Natural killer cell (primary cell): ENCODE measurements at regions not wholly inside any gene's neighbourhood (a gene's known extent, or its start where the extent isn't known, plus 50 kb on each side); places are given as distances from the start of the nearest gene placed in this dataset.

ENCODE experiments used
- ATAC-seq, 3 donors: fragments of 150-1000 bp in 2 of 3; fragments of 200-7000 bp in 1 of 3; cut with Tn5 transposase; 1 replicate in 1 of 3; 2 replicates in 2 of 3; pipeline ENCODE4 v1.10.0; 2021; ENCODE audit warnings: mild to moderate bottlenecking in 2 of 3, moderate library complexity in 2 of 3
- DNase-seq, 2 donors: peaks; one replicate each; pipeline versions ENCODE4 v3.0.0 to v3.0.0-alpha.2; 2013 to 2021; ENCODE audit warnings: mixed read lengths in 1 of 2
- H3K27ac ChIP-seq: one replicate; pipeline ENCODE4 v1.5.1; 2013; ENCODE audit warnings: mild to moderate bottlenecking, low read length
- H3K27me3 ChIP-seq: one replicate; pipeline ENCODE4 v1.6.1; 2013; ENCODE audit warnings: low read length; ENCODE audit not compliant: control insufficient read depth, insufficient read depth
- H3K36me3 ChIP-seq: one replicate; pipeline ENCODE4 v1.6.1; 2013; ENCODE audit warnings: low read length; ENCODE audit not compliant: control insufficient read depth, insufficient read depth
- H3K4me1 ChIP-seq: one replicate; pipeline ENCODE4 v1.6.1; 2013; ENCODE audit warnings: low read length; ENCODE audit not compliant: control insufficient read depth, insufficient read depth
- H3K4me3 ChIP-seq: one replicate; pipeline ENCODE4 v1.5.1; 2013; ENCODE audit warnings: low read length
- H3K9me3 ChIP-seq: one replicate; pipeline ENCODE4 v1.6.1; 2013; ENCODE audit warnings: low read length; ENCODE audit not compliant: control insufficient read depth, insufficient read depth
- H3K27ac Mint-ChIP-seq, 2 donors: one replicate each; pipeline ENCODE4 v1.8.0; 2022; ENCODE audit warnings: mild to moderate bottlenecking in 2 of 2, mixed read lengths in 2 of 2, moderate library complexity in 1 of 2
- H3K27me3 Mint-ChIP-seq, 2 donors: one replicate each; pipeline ENCODE4 v1.8.0; 2022; ENCODE audit warnings: low read depth in 2 of 2, mixed read lengths in 2 of 2
- H3K36me3 Mint-ChIP-seq: one replicate; pipeline ENCODE4 v1.8.0; 2022; ENCODE audit warnings: mixed read lengths
- H3K4me1 Mint-ChIP-seq, 2 donors: one replicate each; pipeline ENCODE4 v1.8.0; 2022; ENCODE audit warnings: mixed read lengths in 2 of 2
- H3K4me3 Mint-ChIP-seq: one replicate; pipeline ENCODE4 v1.8.0; 2022; ENCODE audit warnings: mild to moderate bottlenecking, moderate library complexity, mixed read lengths
- H3K9me3 Mint-ChIP-seq, 2 donors: one replicate each; pipeline ENCODE4 v1.8.0; 2022; ENCODE audit warnings: mixed read lengths in 2 of 2
- CTCF ChIP-seq: fragments of 200-600 bp; IDR thresholded peaks from one replicate; pipeline ENCODE4 v1.8.0; 2022; ENCODE audit warnings: antibody characterized with exemption
- WGBS: methylation state at CpG from one replicate; pipeline ENCODE4 v1.1.7; 2013; ENCODE audit warnings: missing lambda C conversion rate; ENCODE audit not compliant: insufficient coverage; 5-methylcytosine and 5-hydroxymethylcytosine counted together
- intact Hi-C: fragments of 100-400 bp; cut with micrococcal nuclease; formaldehyde crosslinking; loops from one replicate; pipeline ENCODE4 v1.14.2; 2022

- intact Hi-C loops, result no loop called here
- H3K4me1 Mint-ChIP-seq, result no peaks in the 10 kb centered on the region
- peaks cover 0 to 3% of the 10 kb centered on the region in 2 donors for H3K9me3 Mint-ChIP-seq
- H3K27ac Mint-ChIP-seq, result no peak overlapping the region
- H3K4me3 Mint-ChIP-seq, result no peak overlapping the region
- H3K27me3 ChIP-seq, result no peaks in the 10 kb centered on the region
- no peak overlapping the region for H3K4me3 ChIP-seq
- H3K36me3 ChIP-seq, result no peaks in the 10 kb centered on the region
- ATAC-seq, result no peak
- H3K9me3 ChIP-seq, result no peaks in the 10 kb centered on the region
- TF ChIP-seq CTCF, result no peak
- 100% methylated on average over 1 of the region's 1 CpG for WGBS
- no peak for DNase-seq
- no peak overlapping the region for H3K27ac ChIP-seq
- H3K4me1 ChIP-seq, result no peaks in the 10 kb centered on the region
- H3K27me3 Mint-ChIP-seq, result no peaks in the 10 kb centered on the region
- no peaks in the 10 kb centered on the region for H3K36me3 Mint-ChIP-seq
Observed at GRCh38 chrX:63404332-63404731, 53.2 kb upstream of the SPIN4 start.

DNA sequence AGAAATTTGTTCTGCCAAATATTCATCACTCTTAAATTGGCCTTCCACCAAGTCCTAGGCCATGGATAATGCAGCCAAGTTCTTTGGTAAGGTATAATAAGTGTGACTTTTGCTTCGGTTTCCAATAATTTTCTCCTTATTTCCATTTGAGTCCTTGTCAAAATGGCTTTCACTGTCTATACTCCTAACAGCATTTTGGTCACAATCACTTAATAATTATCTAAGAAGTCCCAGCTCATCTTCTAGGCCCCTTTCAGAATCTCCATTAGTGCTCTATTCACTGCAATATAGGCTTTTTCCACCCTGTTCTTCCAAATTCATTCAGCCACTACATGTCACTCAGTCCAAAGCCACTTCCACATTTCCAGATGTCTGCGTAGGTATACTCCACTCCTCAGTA lies 51.0 kb upstream of the SPIN4 start:
- H3K9me3 ChIP-seq, result no peaks in the 10 kb centered on the region
- no peaks in the 10 kb centered on the region for H3K4me1 Mint-ChIP-seq
- H3K27me3 Mint-ChIP-seq, result no peaks in the 10 kb centered on the region
- no peak for ATAC-seq
- H3K4me3 ChIP-seq, result no peak overlapping the region
- H3K27me3 ChIP-seq, result no peaks in the 10 kb centered on the region
- H3K36me3 Mint-ChIP-seq, result no peaks in the 10 kb centered on the region
- peaks cover 0 to 3% of the 10 kb centered on the region in 2 donors for H3K9me3 Mint-ChIP-seq
- intact Hi-C loops, result no loop called here
- H3K4me3 Mint-ChIP-seq, result no peak overlapping the region
- no peaks in the 10 kb centered on the region for H3K36me3 ChIP-seq
- H3K27ac ChIP-seq, result no peak overlapping the region
- no peak overlapping the region for H3K27ac Mint-ChIP-seq
- no peak for TF ChIP-seq CTCF
- no peaks in the 10 kb centered on the region for H3K4me1 ChIP-seq
- 100% methylated on average over 1 of the region's 2 CpGs for WGBS
- DNase-seq, result no peak
